MV-4-11 (cell line): ENCODE measurements at regions not wholly inside any gene's neighbourhood (a gene's known extent, or its start where the extent isn't known, plus 50 kb on each side); places are given as distances from the start of the nearest gene placed in this dataset.

Source experiments
- DNase-seq: peaks from one replicate; lab custom pipeline; 2025; lab: John Stamatoyannopoulos, UW

- DNase-seq, result no peak
Measured at GRCh38 chrX:68947882-68948605, 119.2 kb downstream of the EFNB1 start.

- no peak for DNase-seq
Measured at GRCh38 chrX:68945603-68946228, 116.9 kb downstream of the EFNB1 start.

- no peak for DNase-seq
Measured at GRCh38 chrX:68945081-68945602, 116.3 kb downstream of the EFNB1 start.

- no peak for DNase-seq
Measured at GRCh38 chrX:68944211-68944610, 115.4 kb downstream of the EFNB1 start.

- DNase-seq, result no peak
Measured at GRCh38 chrX:68942840-68943239, 114.0 kb downstream of the EFNB1 start.

- DNase-seq, result no peak
Measured at GRCh38 chrX:68942104-68942503, 113.3 kb downstream of the EFNB1 start.

GRCh38 chrX:68941385-68941952 is 112.6 kb downstream of the EFNB1 start:
- DNase-seq, result no peak

- no peak for DNase-seq
Measured at GRCh38 chrX:68940601-68941000, 111.8 kb downstream of the EFNB1 start.

GRCh38 chrX:68939868-68940267 is 111.0 kb downstream of the EFNB1 start:
- DNase-seq, result no peak

GRCh38 chrX:68938244-68939004 is 109.6 kb downstream of the EFNB1 start:
- no peak for DNase-seq

GRCh38 chrX:68937581-68937980 is 108.8 kb downstream of the EFNB1 start:
- no peak for DNase-seq

GRCh38 chrX:68936608-68937007 is 107.8 kb downstream of the EFNB1 start:
- DNase-seq, result no peak

GRCh38 chrX:68936126-68936525 is 107.3 kb downstream of the EFNB1 start:
- no peak for DNase-seq

- no peak for DNase-seq
Measured at GRCh38 chrX:68935362-68935761, 106.5 kb downstream of the EFNB1 start.

GRCh38 chrX:68934922-68935321 is 106.1 kb downstream of the EFNB1 start:
- DNase-seq, result no peak

- no peak for DNase-seq
Measured at GRCh38 chrX:68934421-68934820, 105.6 kb downstream of the EFNB1 start.

- no peak for DNase-seq
Measured at GRCh38 chrX:68932611-68933010, 103.8 kb downstream of the EFNB1 start.

GRCh38 chrX:68931345-68931744 is 102.5 kb downstream of the EFNB1 start:
- no peak for DNase-seq

- no peak for DNase-seq
Measured at GRCh38 chrX:68930542-68931317, 101.9 kb downstream of the EFNB1 start.

GRCh38 chrX:68929332-68930150 is 100.7 kb downstream of the EFNB1 start:
- no peak for DNase-seq

GRCh38 chrX:68928401-68928800 is 99.6 kb downstream of the EFNB1 start:
- no peak for DNase-seq
